NT2/D1 (cell line): ENCODE measurements at regions not wholly inside any gene's neighbourhood (a gene's known extent, or its start where the extent isn't known, plus 50 kb on each side); places are given as distances from the start of the nearest gene placed in this dataset.

Experiments used
- SUZ12 ChIP-seq: IDR thresholded peaks from 2 replicates; pipeline ENCODE4 v1.6.1; 2011; ENCODE audit not compliant: insufficient read length, insufficient read depth; ENCODE audit errors: extremely low read depth
- YY1 ChIP-seq: IDR thresholded peaks from 2 replicates; pipeline ENCODE4 v1.6.1; 2011; ENCODE audit not compliant: insufficient read length, insufficient read depth
- ZNF274 ChIP-seq: IDR thresholded peaks from 2 replicates; pipeline ENCODE4 v1.6.1; 2011; ENCODE audit warnings: mild to moderate bottlenecking, low read depth, low read length

DNA sequence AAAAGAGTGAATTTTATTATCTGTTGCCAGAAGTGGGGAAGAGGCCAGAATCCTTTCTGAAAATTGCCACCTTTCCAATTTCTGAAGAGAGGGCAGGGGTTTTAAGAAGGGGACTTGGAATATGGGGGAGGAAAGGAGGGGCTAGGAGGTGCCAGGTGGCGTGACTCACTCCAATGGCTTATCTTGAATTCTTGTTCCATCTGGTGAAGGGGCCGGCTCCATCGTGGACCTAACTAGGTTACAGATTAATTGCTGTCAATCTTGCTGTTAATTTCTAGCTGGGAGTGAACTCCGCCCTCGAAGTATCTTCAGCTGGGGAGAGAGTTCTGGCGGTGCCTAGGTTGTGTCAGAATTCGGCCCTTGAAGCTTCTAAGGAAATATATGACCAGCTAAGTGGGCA is 138.7 kb downstream of the YTHDC2 start:
- TF ChIP-seq ZNF274, result no peak
- no peak for TF ChIP-seq SUZ12
- TF ChIP-seq YY1, result no peak
